Ascending aorta (tissue), 2 donors: ENCODE measurements at regions not wholly inside any gene's neighbourhood (a gene's known extent, or its start where the extent isn't known, plus 50 kb on each side); places are given as distances from the start of the nearest gene placed in this dataset.

Experiments
- DNase-seq, 2 donors: peaks; one replicate each; pipeline ENCODE4 v3.0.0-alpha.2; 2019; ENCODE audit warnings: low spot score in 2 of 2
- H3K27ac ChIP-seq, 2 donors: fragments of 200-600 bp; sonication (generic); one replicate each; pipeline ENCODE4 v1.5.1; 2016 to 2017; ENCODE audit warnings: mild to moderate bottlenecking in 1 of 2
- H3K27me3 ChIP-seq: fragments of 200-600 bp; sonication (generic); one replicate; pipeline ENCODE4 v1.5.1; 2017
- H3K36me3 ChIP-seq, 2 donors: fragments of 200-600 bp; sonication (generic); one replicate each; pipeline ENCODE4 v1.5.1; 2016
- H3K4me1 ChIP-seq, 2 donors: fragments of 200-600 bp; sonication (generic); one replicate each; pipeline ENCODE4 v1.5.1; 2016 to 2017; ENCODE audit warnings: mild to moderate bottlenecking in 1 of 2
- H3K4me3 ChIP-seq, 2 donors: fragments of 200-600 bp; sonication (generic); one replicate each; pipeline ENCODE4 v1.5.1; 2016 to 2017; ENCODE audit warnings: mild to moderate bottlenecking in 1 of 2
- H3K9me3 ChIP-seq, 2 donors: fragments of 200-600 bp; sonication (generic); one replicate each; pipeline ENCODE4 v1.5.1; 2016
- CTCF ChIP-seq, 3 experiments: fragments of 200-600 bp in 2 of 3; fragments of 450-650 bp in 1 of 3; sonication (generic) in 2 of 3; IDR thresholded peaks; one replicate each; pipeline ENCODE4 v1.5.1; 2016 to 2019; ENCODE audit warnings: antibody characterized with exemption in 3 of 3, mild to moderate bottlenecking in 1 of 3, moderate library complexity in 1 of 3
- intact Hi-C: fragments of 100-400 bp; cut with DNase I; formaldehyde crosslinking; loops from one replicate; pipeline ENCODE4 v1.15.1; 2023

GRCh38 chr5:61991866-61992265, 314.1 kb upstream of the KIF2A start:
- no peak for TF ChIP-seq CTCF (IDR thresholded peaks at IDR 0.05)
- H3K4me3 ChIP-seq: no peak overlapping the region
- no peaks in the 10 kb centered on the region for H3K4me1 ChIP-seq
- H3K36me3 ChIP-seq: no peaks in the 10 kb centered on the region
- no peak overlapping the region for H3K27ac ChIP-seq
- H3K27me3 ChIP-seq: no peaks in the 10 kb centered on the region
- peaks cover 0 to 1% of the 10 kb centered on the region in 2 donors for H3K9me3 ChIP-seq
- intact Hi-C loops: no loop called here
- no peak for DNase-seq

DNA sequence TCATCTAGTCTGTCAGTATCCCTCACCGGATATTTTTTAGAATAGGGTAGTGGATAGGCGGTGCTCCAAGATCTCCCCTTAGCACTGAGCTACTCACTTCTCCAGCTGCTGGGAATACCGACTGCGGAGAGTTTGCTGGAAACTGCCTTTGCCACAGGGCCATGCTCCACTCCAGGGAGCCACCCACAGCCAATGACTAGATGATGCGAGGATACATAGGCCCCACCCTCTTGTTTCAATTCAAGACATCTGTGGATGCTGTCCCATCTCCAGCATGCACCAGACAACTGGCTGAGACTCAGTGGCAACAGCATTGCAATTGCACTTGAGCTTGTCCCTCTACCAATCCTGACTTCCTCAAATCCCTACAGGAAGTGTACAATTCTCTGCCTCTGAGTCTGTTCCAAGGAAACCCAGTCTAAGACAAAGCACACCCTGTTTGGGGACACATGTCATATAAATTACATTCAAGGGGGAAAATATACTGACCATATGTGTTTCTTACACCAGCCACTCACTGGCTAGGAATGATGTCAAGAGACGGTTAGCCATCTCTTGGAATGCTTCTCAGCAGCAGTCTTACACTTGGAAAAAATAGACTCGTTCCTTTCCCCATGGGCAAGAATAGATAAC, 312.6 kb upstream of the KIF2A start:
- Histone ChIP-seq H3K27ac (no peak overlapping the region), H3K36me3 (no peaks in the 10 kb centered on the region), H3K27me3 (no peaks in the 10 kb centered on the region), H3K4me3 (no peak overlapping the region), H3K9me3 (no peaks in the 10 kb centered on the region), H3K4me1 (no peaks in the 10 kb centered on the region)
- intact Hi-C loops: no loop called here
- no peak for TF ChIP-seq CTCF (IDR thresholded peaks at IDR 0.05)
- no peak for DNase-seq

- Histone ChIP-seq H3K4me3 (no peak overlapping the region), H3K4me1 (no peaks in the 10 kb centered on the region), H3K36me3 (no peaks in the 10 kb centered on the region), H3K27me3 (no peaks in the 10 kb centered on the region), H3K9me3 (no peaks in the 10 kb centered on the region), H3K27ac (no peak overlapping the region)
- intact Hi-C loops: no loop called here
- no peak for DNase-seq
- no peak for TF ChIP-seq CTCF (IDR thresholded peaks at IDR 0.05)
Observed at GRCh38 chr5:61994171-61994570, 311.8 kb upstream of the KIF2A start.

GRCh38 chr5:61995486-61995885, 310.5 kb upstream of the KIF2A start:
- H3K27me3 ChIP-seq: no peaks in the 10 kb centered on the region
- H3K4me3 ChIP-seq: no peak overlapping the region
- no peak overlapping the region for H3K27ac ChIP-seq
- H3K4me1 ChIP-seq: no peaks in the 10 kb centered on the region
- no peak for DNase-seq
- H3K36me3 ChIP-seq: no peaks in the 10 kb centered on the region
- TF ChIP-seq CTCF (IDR thresholded peaks at IDR 0.05): no peak
- no peaks in the 10 kb centered on the region for H3K9me3 ChIP-seq
- intact Hi-C loops: no loop called here

GRCh38 chr5:61999371-61999770, 306.6 kb upstream of the KIF2A start:
- Histone ChIP-seq H3K4me3 (no peak overlapping the region), H3K9me3 (no peaks in the 10 kb centered on the region), H3K4me1 (no peaks in the 10 kb centered on the region), H3K27ac (no peak overlapping the region), H3K36me3 (no peaks in the 10 kb centered on the region), H3K27me3 (no peaks in the 10 kb centered on the region)
- intact Hi-C loops: no loop called here
- no peak for TF ChIP-seq CTCF (IDR thresholded peaks at IDR 0.05)
- DNase-seq: no peak

GRCh38 chr5:62000646-62001045, 305.4 kb upstream of the KIF2A start:
- intact Hi-C loops: no loop called here
- H3K27ac ChIP-seq: no peak overlapping the region
- no peak for TF ChIP-seq CTCF (IDR thresholded peaks at IDR 0.05)

More at GRCh38 chr5:62000646-62001045, 305.4 kb upstream of the KIF2A start:
- DNase-seq: no peak
- Histone ChIP-seq H3K9me3 (no peaks in the 10 kb centered on the region), H3K4me1 (no peaks in the 10 kb centered on the region), H3K36me3 (no peaks in the 10 kb centered on the region), H3K4me3 (no peak overlapping the region), H3K27me3 (no peaks in the 10 kb centered on the region)
